Lower lobe of right lung (tissue), 2 donors: ENCODE measurements at regions not wholly inside any gene's neighbourhood (a gene's known extent, or its start where the extent isn't known, plus 50 kb on each side); places are given as distances from the start of the nearest gene placed in this dataset.

Experiments used
- ATAC-seq, 2 donors: fragments of 200-7000 bp; cut with Tn5 transposase; one replicate each; pipeline ENCODE4 v1.9.1; 2020 to 2022; ENCODE audit warnings: mild to moderate bottlenecking in 2 of 2, moderate library complexity in 2 of 2
- DNase-seq: peaks from one replicate; pipeline ENCODE4 v3.0.0-alpha.2; 2020
- H3K27ac ChIP-seq: fragments of 200-600 bp; one replicate; pipeline ENCODE4 v1.8.0; 2022
- H3K27me3 ChIP-seq: fragments of 200-600 bp; one replicate; pipeline ENCODE4 v1.8.0; 2022; ENCODE audit warnings: low read depth
- H3K36me3 ChIP-seq: fragments of 200-600 bp; one replicate; pipeline ENCODE4 v1.8.0; 2022; ENCODE audit warnings: mild to moderate bottlenecking
- H3K4me1 ChIP-seq: fragments of 200-600 bp; one replicate; pipeline ENCODE4 v1.8.0; 2022
- H3K4me3 ChIP-seq: fragments of 200-600 bp; one replicate; pipeline ENCODE4 v1.8.0; 2022; ENCODE audit warnings: mild to moderate bottlenecking
- H3K9me3 ChIP-seq: fragments of 200-600 bp; one replicate; pipeline ENCODE4 v1.8.0; 2022
- CTCF ChIP-seq: fragments of 200-600 bp; IDR thresholded peaks from one replicate; pipeline ENCODE4 v1.8.0; 2022; ENCODE audit warnings: antibody characterized with exemption, mild to moderate bottlenecking
- intact Hi-C: fragments of 100-400 bp; cut with DNase I; formaldehyde crosslinking; loops from one replicate; pipeline ENCODE4 v1.11.0; 2022
- donor health status: DM: no; HTN: yes; CAD: no; lungs with severe emphysema.

GRCh38 chr12:111006621-111007020 lies 86.2 kb upstream of the MYL2 start:
- DNase-seq (no peak), ATAC-seq (no peak)
- H3K9me3 ChIP-seq = no peaks in the 10 kb centered on the region
- peaks cover 22% of the 10 kb centered on the region for H3K27me3 ChIP-seq
- H3K27ac ChIP-seq = no peak overlapping the region
- no peak for TF ChIP-seq CTCF
- intact Hi-C loops = no loop called here
- H3K36me3 ChIP-seq = no peaks in the 10 kb centered on the region
- no peaks in the 10 kb centered on the region for H3K4me1 ChIP-seq
- H3K4me3 ChIP-seq = no peak overlapping the region

- intact Hi-C loops = no loop called here
These were observed 78.6 kb upstream of the MYL2 start for GRCh38 chr12:110998971-110999370.

GRCh38 chr12:110998165-110998564 lies 77.8 kb upstream of the MYL2 start:
- H3K36me3 ChIP-seq = no peaks in the 10 kb centered on the region
- H3K4me1 ChIP-seq = no peaks in the 10 kb centered on the region
- peaks cover 8% of the 10 kb centered on the region for H3K27me3 ChIP-seq
- H3K9me3 ChIP-seq = peaks cover 24% of the 10 kb centered on the region
- no peak for ATAC-seq
- H3K27ac ChIP-seq = no peak overlapping the region
- no peak for TF ChIP-seq CTCF
- intact Hi-C loops = no loop called here
- no peak overlapping the region for H3K4me3 ChIP-seq
- DNase-seq = no peak

More at GRCh38 chr12:110998971-110999370, 78.6 kb upstream of the MYL2 start:
- Histone ChIP-seq H3K36me3 (no peaks in the 10 kb centered on the region), H3K27ac (no peak overlapping the region), H3K9me3 (peaks cover 24% of the 10 kb centered on the region), H3K4me1 (no peaks in the 10 kb centered on the region), H3K4me3 (no peak overlapping the region), H3K27me3 (peaks cover 9% of the 10 kb centered on the region)
- DNase-seq (no peak), ATAC-seq (no peak)
- no peak for TF ChIP-seq CTCF

GRCh38 chr12:110996415-110996814 lies 76.0 kb upstream of the MYL2 start:
- Histone ChIP-seq H3K36me3 (no peaks in the 10 kb centered on the region), H3K27me3 (peaks cover 9% of the 10 kb centered on the region), H3K9me3 (peaks cover 24% of the 10 kb centered on the region), H3K27ac (no peak overlapping the region), H3K4me3 (no peak overlapping the region), H3K4me1 (no peaks in the 10 kb centered on the region)
- intact Hi-C loops = no loop called here
- DNase-seq = no peak
- ATAC-seq = no peak
- no peak for TF ChIP-seq CTCF

GRCh38 chr12:110995615-110996014 lies 75.2 kb upstream of the MYL2 start:
- intact Hi-C loops = no loop called here
- Histone ChIP-seq H3K36me3 (no peaks in the 10 kb centered on the region), H3K4me3 (no peak overlapping the region), H3K4me1 (no peaks in the 10 kb centered on the region), H3K27me3 (peaks cover 11% of the 10 kb centered on the region), H3K27ac (no peak overlapping the region), H3K9me3 (peaks cover 24% of the 10 kb centered on the region)
- TF ChIP-seq CTCF = no peak
- no peak for DNase-seq
- ATAC-seq = no peak

GRCh38 chr12:110995016-110995415 lies 74.6 kb upstream of the MYL2 start:
- H3K4me3 ChIP-seq = no peak overlapping the region
- H3K27me3 ChIP-seq = peaks cover 13% of the 10 kb centered on the region
- no peak overlapping the region for H3K27ac ChIP-seq
- DNase-seq = no peak
- no peak for TF ChIP-seq CTCF
- H3K9me3 ChIP-seq = peaks cover 24% of the 10 kb centered on the region
- ATAC-seq = no peak
- H3K4me1 ChIP-seq = no peaks in the 10 kb centered on the region
- H3K36me3 ChIP-seq = no peaks in the 10 kb centered on the region
- intact Hi-C loops = no loop called here
